NB4 (cell line): ENCODE measurements at regions not wholly inside any gene's neighbourhood (a gene's known extent, or its start where the extent isn't known, plus 50 kb on each side); places are given as distances from the start of the nearest gene placed in this dataset.

Experiments used
- CTCF ChIP-seq: IDR thresholded peaks from one replicate; pipeline ENCODE4 v1.5.1; 2012; ENCODE audit warnings: low read depth, low read length
- MAX ChIP-seq: IDR thresholded peaks from 2 replicates; pipeline ENCODE4 v1.6.1; 2011; ENCODE audit warnings: low read depth, low read length

- TF ChIP-seq MAX (no peak), CTCF (no peak)
These were observed 1114.8 kb downstream of the ROBO2 start for GRCh38 chr3:78154521-78155186.
